Activated CD4-positive, alpha-beta memory T cell treated with anti-CD3 and anti-CD28 coated beads for 36 hours (primary cell): ENCODE measurements at regions not wholly inside any gene's neighbourhood (a gene's known extent, or its start where the extent isn't known, plus 50 kb on each side); places are given as distances from the start of the nearest gene placed in this dataset.
A peak's percentile ranks its signal among the peaks of the same experiment; 100 is the strongest.
"Not testable (repeated sequence)": the region's sequence is repeated elsewhere in the genome, so short reads cannot be mapped to it uniquely, and the experiment has no call there.

Experiments used
- CTCF ChIA-PET: fragments of 350-600 bp; sonication (Branson Sonifier 250); formaldehyde crosslinking; loops from one replicate; lab custom pipeline; 2021; ENCODE audit warnings: antibody characterized with exemption, inconsistent platforms; lab: Charles Lee
- POLR2A ChIA-PET: fragments of 350-600 bp; sonication (Branson Sonifier 250); formaldehyde crosslinking; loops from one replicate; lab custom pipeline; 2021; ENCODE audit warnings: antibody characterized with exemption; lab: Charles Lee
- DNase-seq: peaks from one replicate; pipeline ENCODE4 v3.0.0-alpha.2; 2020
- H3K27ac Mint-ChIP-seq: one replicate; pipeline ENCODE4 v1.8.0; 2021; ENCODE audit warnings: mixed read lengths
- H3K27me3 Mint-ChIP-seq: one replicate; pipeline ENCODE4 v1.8.0; 2021; ENCODE audit warnings: mixed read lengths
- H3K36me3 Mint-ChIP-seq: one replicate; pipeline ENCODE4 v1.8.0; 2021; ENCODE audit warnings: mixed read lengths
- H3K4me1 Mint-ChIP-seq: one replicate; pipeline ENCODE4 v1.8.0; 2021; ENCODE audit warnings: low read depth, mixed read lengths
- H3K4me3 Mint-ChIP-seq: one replicate; pipeline ENCODE4 v1.8.0; 2021; ENCODE audit warnings: mild to moderate bottlenecking, mixed read lengths
- H3K9me3 Mint-ChIP-seq: one replicate; pipeline ENCODE4 v1.8.0; 2021; ENCODE audit warnings: mixed read lengths
- intact Hi-C: fragments of 100-400 bp; cut with micrococcal nuclease; formaldehyde crosslinking; loops from one replicate; pipeline ENCODE4 v1.15.1; 2023

- Mint-ChIP-seq H3K4me1 (peaks cover 52% of the 10 kb centered on the region), H3K27me3 (peaks cover 7% of the 10 kb centered on the region), H3K36me3 (no peaks in the 10 kb centered on the region), H3K4me3 (no peak overlapping the region), H3K27ac (no peak overlapping the region), H3K9me3 (no peaks in the 10 kb centered on the region)
- ChIA-PET POLR2A (no interaction called here), CTCF (interaction anchor here (1.0 to 1.9 kb wide), 2 partner anchors 24 to 60 kb away, joined by 3 to 7 read pairs; no protein-coding TSS in a partner anchor)
- intact Hi-C loops = loop anchor here (2.0 kb wide), 1 partner anchor 43 kb away; no protein-coding TSS in a partner anchor
- DNase-seq = peak; percentile 83
Measured at GRCh38 chr10:30747633-30748032, 118.1 kb upstream of the LYZL2 start.

GRCh38 chr10:30745953-30746352, 116.4 kb upstream of the LYZL2 start:
- intact Hi-C loops = loop anchor here (2.0 kb wide), 1 partner anchor 41 kb away; no protein-coding TSS in a partner anchor

GRCh38 chr10:30744106-30744505, 114.6 kb upstream of the LYZL2 start:
- POLR2A ChIA-PET = no interaction called here

More at GRCh38 chr10:30745953-30746352, 116.4 kb upstream of the LYZL2 start:
- Mint-ChIP-seq H3K4me3 (peak overlapping the region; percentile 17), H3K36me3 (no peaks in the 10 kb centered on the region), H3K4me1 (peaks cover 50% of the 10 kb centered on the region), H3K9me3 (no peaks in the 10 kb centered on the region), H3K27ac (no peak overlapping the region), H3K27me3 (peaks cover 7% of the 10 kb centered on the region)
- DNase-seq = no peak
- ChIA-PET CTCF (no interaction called here), POLR2A (no interaction called here)

GRCh38 chr10:30743586-30743985, 114.0 kb upstream of the LYZL2 start:
- H3K36me3 Mint-ChIP-seq = no peaks in the 10 kb centered on the region
- ChIA-PET POLR2A (no interaction called here), CTCF (no interaction called here)
- no peak overlapping the region for H3K4me3 Mint-ChIP-seq
- H3K27ac Mint-ChIP-seq = no peak overlapping the region
- DNase-seq = no peak
- H3K4me1 Mint-ChIP-seq = peaks cover 37% of the 10 kb centered on the region
- H3K27me3 Mint-ChIP-seq = peaks cover 7% of the 10 kb centered on the region
- intact Hi-C loops = no loop called here
- H3K9me3 Mint-ChIP-seq = no peaks in the 10 kb centered on the region

More at GRCh38 chr10:30744106-30744505, 114.6 kb upstream of the LYZL2 start:
- intact Hi-C loops = no loop called here
- H3K27me3 Mint-ChIP-seq = peaks cover 7% of the 10 kb centered on the region
- no peak overlapping the region for H3K4me3 Mint-ChIP-seq
- peaks cover 39% of the 10 kb centered on the region for H3K4me1 Mint-ChIP-seq
- CTCF ChIA-PET = no interaction called here
- H3K27ac Mint-ChIP-seq = no peak overlapping the region
- no peak for DNase-seq
- H3K36me3 Mint-ChIP-seq = no peaks in the 10 kb centered on the region
- H3K9me3 Mint-ChIP-seq = no peaks in the 10 kb centered on the region

GRCh38 chr10:30742471-30742870, 112.9 kb upstream of the LYZL2 start:
- ChIA-PET POLR2A (no interaction called here), CTCF (no interaction called here)
- Mint-ChIP-seq H3K27me3 (peaks cover 4% of the 10 kb centered on the region), H3K36me3 (no peaks in the 10 kb centered on the region), H3K9me3 (no peaks in the 10 kb centered on the region), H3K4me3 (no peak overlapping the region), H3K27ac (no peak overlapping the region), H3K4me1 (peaks cover 28% of the 10 kb centered on the region)
- peak; percentile 49 for DNase-seq
- intact Hi-C loops = no loop called here

GRCh38 chr10:30740774-30741173, 111.2 kb upstream of the LYZL2 start:
- H3K36me3 Mint-ChIP-seq, H3K9me3 Mint-ChIP-seq, intact Hi-C loops, H3K4me3 Mint-ChIP-seq, POLR2A ChIA-PET, H3K27ac Mint-ChIP-seq, DNase-seq, H3K27me3 Mint-ChIP-seq: not testable (repeated sequence)
- H3K4me1 Mint-ChIP-seq = peaks cover 26% of the 10 kb centered on the region
- CTCF ChIA-PET = interaction anchor here (0.7 kb wide), 1 partner anchor 9 kb away, joined by 3 read pairs; no protein-coding TSS in a partner anchor

- H3K27ac Mint-ChIP-seq = no peak overlapping the region
Measured at GRCh38 chr10:30738416-30738815, 108.9 kb upstream of the LYZL2 start.

GRCh38 chr10:30737931-30738391, 108.4 kb upstream of the LYZL2 start:
- intact Hi-C loops = loop anchor here (2.0 kb wide), 1 partner anchor 13 kb away; no protein-coding TSS in a partner anchor
- peaks cover 9% of the 10 kb centered on the region for H3K27me3 Mint-ChIP-seq
- DNase-seq = no peak
- peaks cover 29% of the 10 kb centered on the region for H3K4me1 Mint-ChIP-seq
- no peak overlapping the region for H3K27ac Mint-ChIP-seq
- no peaks in the 10 kb centered on the region for H3K9me3 Mint-ChIP-seq
- POLR2A ChIA-PET = no interaction called here
- CTCF ChIA-PET = interaction anchor here (0.9 kb wide), 1 partner anchor 66 kb away, joined by 3 read pairs; no protein-coding TSS in a partner anchor
- H3K4me3 Mint-ChIP-seq = no peak overlapping the region
- H3K36me3 Mint-ChIP-seq = no peaks in the 10 kb centered on the region

More at GRCh38 chr10:30738416-30738815, 108.9 kb upstream of the LYZL2 start:
- H3K36me3 Mint-ChIP-seq = no peaks in the 10 kb centered on the region
- intact Hi-C loops = no loop called here
- no peak for DNase-seq
- peaks cover 29% of the 10 kb centered on the region for H3K4me1 Mint-ChIP-seq
- H3K27me3 Mint-ChIP-seq = peaks cover 9% of the 10 kb centered on the region
- no peak overlapping the region for H3K4me3 Mint-ChIP-seq
- no peaks in the 10 kb centered on the region for H3K9me3 Mint-ChIP-seq
- POLR2A ChIA-PET = no interaction called here
- CTCF ChIA-PET = no interaction called here

- intact Hi-C loops = loop anchor here (2.0 kb wide), 1 partner anchor 14 kb away; no protein-coding TSS in a partner anchor
- peak overlapping the region; percentile 56 for H3K27ac Mint-ChIP-seq
Measured at GRCh38 chr10:30736685-30737232, 107.2 kb upstream of the LYZL2 start.

GRCh38 chr10:30734901-30735300, 105.3 kb upstream of the LYZL2 start:
- Mint-ChIP-seq H3K9me3 (no peaks in the 10 kb centered on the region), H3K27ac (no peak overlapping the region), H3K36me3 (no peaks in the 10 kb centered on the region), H3K27me3 (peaks cover 9% of the 10 kb centered on the region), H3K4me1 (peaks cover 17% of the 10 kb centered on the region), H3K4me3 (no peak overlapping the region)
- DNase-seq = no peak
- ChIA-PET CTCF (interaction anchor here (1.3 kb wide), 1 partner anchor 1073 kb away, joined by 3 read pairs; no protein-coding TSS in a partner anchor), POLR2A (interaction anchor here (0.6 kb wide), 1 partner anchor 30 kb away, joined by 3 read pairs; no protein-coding TSS in a partner anchor)
- intact Hi-C loops = no loop called here

More at GRCh38 chr10:30736685-30737232, 107.2 kb upstream of the LYZL2 start:
- POLR2A ChIA-PET = interaction anchor here (0.6 to 0.7 kb wide), 2 partner anchors 21 to 359 kb away, joined by 3 to 5 read pairs; no protein-coding TSS in a partner anchor
- DNase-seq = peak; percentile 69
- no peak overlapping the region for H3K4me3 Mint-ChIP-seq
- peaks cover 17% of the 10 kb centered on the region for H3K4me1 Mint-ChIP-seq
- H3K27me3 Mint-ChIP-seq = peaks cover 9% of the 10 kb centered on the region
- H3K9me3 Mint-ChIP-seq = no peaks in the 10 kb centered on the region
- CTCF ChIA-PET = interaction anchor here (0.8 to 0.9 kb wide), 2 partner anchors 14 to 65 kb away, joined by 3 to 4 read pairs; no protein-coding TSS in a partner anchor
- no peaks in the 10 kb centered on the region for H3K36me3 Mint-ChIP-seq

GRCh38 chr10:30732671-30733070, 103.1 kb upstream of the LYZL2 start:
- Mint-ChIP-seq H3K4me3 (no peak overlapping the region), H3K27ac (no peak overlapping the region), H3K36me3 (no peaks in the 10 kb centered on the region), H3K4me1 (peaks cover 15% of the 10 kb centered on the region), H3K27me3 (peaks cover 9% of the 10 kb centered on the region), H3K9me3 (no peaks in the 10 kb centered on the region)
- ChIA-PET CTCF (no interaction called here), POLR2A (no interaction called here)
- no peak for DNase-seq
- intact Hi-C loops = no loop called here

GRCh38 chr10:30731963-30732362, 102.4 kb upstream of the LYZL2 start:
- ChIA-PET CTCF (interaction anchor here (0.6 to 1.0 kb wide), 2 partner anchors 9 to 46 kb away, joined by 3 read pairs; no protein-coding TSS in a partner anchor), POLR2A (no interaction called here)
- peaks cover 12% of the 10 kb centered on the region for H3K4me1 Mint-ChIP-seq
- no peak overlapping the region for H3K4me3 Mint-ChIP-seq
- intact Hi-C loops = no loop called here
- DNase-seq = no peak
- H3K36me3 Mint-ChIP-seq = no peaks in the 10 kb centered on the region
- no peaks in the 10 kb centered on the region for H3K9me3 Mint-ChIP-seq
- peaks cover 6% of the 10 kb centered on the region for H3K27me3 Mint-ChIP-seq
- H3K27ac Mint-ChIP-seq = no peak overlapping the region
